Activated CD8-positive, alpha-beta T cell treated with anti-CD3 and anti-CD28 coated beads for 36 hours (primary cell): ENCODE measurements at regions not wholly inside any gene's neighbourhood (a gene's known extent, or its start where the extent isn't known, plus 50 kb on each side); places are given as distances from the start of the nearest gene placed in this dataset.

Experiments used
- ATAC-seq: fragments of 200-7000 bp; cut with Tn5 transposase; one replicate; pipeline ENCODE4 v1.10.0; 2021; ENCODE audit warnings: mild to moderate bottlenecking, moderate library complexity
- CTCF ChIA-PET: fragments of 350-600 bp; sonication (Branson Sonifier 250); formaldehyde crosslinking; loops from one replicate; lab custom pipeline; 2021; ENCODE audit warnings: antibody characterized with exemption; lab: Charles Lee
- POLR2A ChIA-PET: fragments of 350-600 bp; sonication (Branson Sonifier 250); formaldehyde crosslinking; loops from one replicate; lab custom pipeline; 2021; ENCODE audit warnings: antibody characterized with exemption; lab: Charles Lee
- DNase-seq: peaks from one replicate; pipeline ENCODE4 v3.0.0-alpha.2; 2020
- H3K27ac Mint-ChIP-seq: one replicate; pipeline ENCODE4 v1.8.0; 2021; ENCODE audit warnings: mild to moderate bottlenecking, mixed read lengths
- H3K27me3 Mint-ChIP-seq: one replicate; pipeline ENCODE4 v1.8.0; 2021; ENCODE audit warnings: mixed read lengths
- H3K36me3 Mint-ChIP-seq: one replicate; pipeline ENCODE4 v1.8.0; 2021; ENCODE audit warnings: low read depth, mixed read lengths
- H3K4me1 Mint-ChIP-seq: one replicate; pipeline ENCODE4 v1.8.0; 2021; ENCODE audit warnings: low read depth, mixed read lengths
- H3K4me3 Mint-ChIP-seq: one replicate; pipeline ENCODE4 v1.8.0; 2021; ENCODE audit warnings: mild to moderate bottlenecking, moderate library complexity, mixed read lengths
- H3K9me3 Mint-ChIP-seq: one replicate; pipeline ENCODE4 v1.8.0; 2021; ENCODE audit warnings: mixed read lengths
- CTCF ChIP-seq: fragments of 200-600 bp; IDR thresholded peaks from one replicate; pipeline ENCODE4 v1.8.0; 2022; ENCODE audit warnings: antibody characterized with exemption, mild to moderate bottlenecking
- intact Hi-C: fragments of 100-400 bp; cut with micrococcal nuclease; formaldehyde crosslinking; loops from one replicate; pipeline ENCODE4 v1.10.0; 2022

GRCh38 chr1:109847251-109847650, 63.4 kb upstream of the CSF1 start:
- Mint-ChIP-seq H3K36me3 (no peaks in the 10 kb centered on the region), H3K9me3 (no peaks in the 10 kb centered on the region), H3K27ac (no peak overlapping the region), H3K27me3 (no peaks in the 10 kb centered on the region), H3K4me1 (peaks cover 8% of the 10 kb centered on the region), H3K4me3 (no peak overlapping the region)
- ATAC-seq (no peak), DNase-seq (no peak)
- POLR2A ChIA-PET = no interaction called here
- intact Hi-C loops = no loop called here
- CTCF ChIA-PET = interaction anchor here (1.0 kb wide), 1 partner anchor 213 kb away, joined by 3 read pairs; no protein-coding TSS in a partner anchor
- TF ChIP-seq CTCF = no peak

GRCh38 chr1:109846846-109847245, 63.8 kb upstream of the CSF1 start:
- TF ChIP-seq CTCF = no peak
- H3K9me3 Mint-ChIP-seq = no peaks in the 10 kb centered on the region
- POLR2A ChIA-PET = no interaction called here
- no peaks in the 10 kb centered on the region for H3K27me3 Mint-ChIP-seq
- no peak for DNase-seq
- H3K4me1 Mint-ChIP-seq = peaks cover 8% of the 10 kb centered on the region
- H3K36me3 Mint-ChIP-seq = no peaks in the 10 kb centered on the region
- no peak overlapping the region for H3K4me3 Mint-ChIP-seq
- no peak for ATAC-seq
- no peak overlapping the region for H3K27ac Mint-ChIP-seq
- CTCF ChIA-PET = interaction anchor here (1.0 to 2.0 kb wide), 2 partner anchors 76 to 214 kb away, joined by 3 to 4 read pairs; no protein-coding TSS in a partner anchor
- intact Hi-C loops = no loop called here

- Mint-ChIP-seq H3K36me3 (no peaks in the 10 kb centered on the region), H3K4me1 (peaks cover 8% of the 10 kb centered on the region), H3K4me3 (no peak overlapping the region), H3K27ac (no peak overlapping the region), H3K27me3 (no peaks in the 10 kb centered on the region), H3K9me3 (no peaks in the 10 kb centered on the region)
- POLR2A ChIA-PET = no interaction called here
- ATAC-seq (no peak), DNase-seq (no peak)
- CTCF ChIA-PET = interaction anchor here (1.0 to 2.0 kb wide), 4 partner anchors 17 to 206 kb away, joined by 3 to 5 read pairs (median 4); partner anchors contain the start of gene AHCYL1
- intact Hi-C loops = no loop called here
- TF ChIP-seq CTCF = no peak
Measured at GRCh38 chr1:109846162-109846561, 64.5 kb upstream of the CSF1 start.

- Mint-ChIP-seq H3K27me3 (no peaks in the 10 kb centered on the region), H3K4me3 (no peak overlapping the region), H3K36me3 (no peaks in the 10 kb centered on the region), H3K4me1 (peaks cover 4% of the 10 kb centered on the region), H3K27ac (no peak overlapping the region), H3K9me3 (no peaks in the 10 kb centered on the region)
- CTCF ChIA-PET = interaction anchor here (0.8 to 2.0 kb wide), 5 partner anchors 16 to 205 kb away, joined by 3 to 5 read pairs (median 4); partner anchors contain the start of gene AHCYL1
- TF ChIP-seq CTCF = no peak
- intact Hi-C loops = no loop called here
- DNase-seq (no peak), ATAC-seq (no peak)
- POLR2A ChIA-PET = no interaction called here
Measured at GRCh38 chr1:109845658-109846057, 65.0 kb upstream of the CSF1 start.

- Mint-ChIP-seq H3K9me3 (no peaks in the 10 kb centered on the region), H3K36me3 (no peaks in the 10 kb centered on the region), H3K27ac (no peak overlapping the region), H3K4me1 (peaks cover 3% of the 10 kb centered on the region), H3K27me3 (no peaks in the 10 kb centered on the region), H3K4me3 (no peak overlapping the region)
- CTCF ChIA-PET = interaction anchor here (1.9 kb wide), 1 partner anchor 140 kb away, joined by 5 read pairs; the partner anchor contains the start of gene AHCYL1
- intact Hi-C loops = no loop called here
- no peak for TF ChIP-seq CTCF
- POLR2A ChIA-PET = interaction anchor here (0.6 kb wide), 1 partner anchor 43 kb away, joined by 3 read pairs; no protein-coding TSS in a partner anchor
- ATAC-seq = no peak
- no peak for DNase-seq
Measured at GRCh38 chr1:109844609-109845008, 66.0 kb upstream of the CSF1 start.
